Liver (tissue), 7 donors: ENCODE measurements at regions not wholly inside any gene's neighbourhood (a gene's known extent, or its start where the extent isn't known, plus 50 kb on each side); places are given as distances from the start of the nearest gene placed in this dataset.

Source experiments
- DNase-seq: peaks from one replicate; pipeline ENCODE4 v3.0.0-alpha.2; 2017; ENCODE audit warnings: low spot score
- H3K27ac ChIP-seq, 2 donors: one replicate each; pipeline ENCODE4 v1.7.0; 2013; ENCODE audit warnings: inconsistent platforms in 2 of 2, low read length in 2 of 2, control low read depth in 1 of 2, low read depth in 1 of 2, mild to moderate bottlenecking in 1 of 2
- H3K27me3 ChIP-seq, 4 donors: one replicate each; pipeline versions ENCODE4 v1.6.1 to v1.7.0; 2013; ENCODE audit warnings: low read length in 3 of 4, inconsistent platforms in 1 of 4, mild to moderate bottlenecking in 1 of 4, moderate library complexity in 1 of 4; ENCODE audit not compliant: control insufficient read depth in 4 of 4, insufficient read depth in 4 of 4
- H3K36me3 ChIP-seq, 4 donors: one replicate each; pipeline versions ENCODE4 v1.6.1 to v1.7.0; 2013; ENCODE audit warnings: low read length in 3 of 4, mild to moderate bottlenecking in 3 of 4, low read depth in 1 of 4, moderate library complexity in 1 of 4; ENCODE audit not compliant: control insufficient read depth in 4 of 4, insufficient read depth in 3 of 4
- H3K4me1 ChIP-seq, 4 donors: one replicate each; pipeline versions ENCODE4 v1.6.1 to v1.7.0; 2013; ENCODE audit warnings: low read length in 3 of 4, mild to moderate bottlenecking in 3 of 4, moderate library complexity in 1 of 4; ENCODE audit not compliant: control insufficient read depth in 4 of 4, insufficient read depth in 4 of 4
- H3K4me3 ChIP-seq, 3 donors: one replicate each; pipeline versions ENCODE4 v1.6.1 to v1.7.0; 2013; ENCODE audit warnings: low read length in 3 of 3, control low read depth in 1 of 3, low read depth in 1 of 3, mild to moderate bottlenecking in 1 of 3
- H3K9ac ChIP-seq, 2 donors: one replicate each; pipeline ENCODE4 v1.7.0; 2013; ENCODE audit warnings: low read length in 2 of 2, mild to moderate bottlenecking in 2 of 2, moderate library complexity in 2 of 2, control low read depth in 1 of 2, low read depth in 1 of 2
- H3K9me3 ChIP-seq, 4 donors: one replicate each; pipeline versions ENCODE4 v1.6.1 to v1.7.0; 2013; ENCODE audit warnings: low read length in 3 of 4; ENCODE audit not compliant: control insufficient read depth in 4 of 4
- FOXA2 ChIP-seq: IDR thresholded peaks from 2 replicates; pipeline ENCODE4 v1.6.1; 2016; ENCODE audit warnings: antibody characterized with exemption
- GABPA ChIP-seq, 2 donors: IDR thresholded peaks in 1 of 2; conservative IDR thresholded peaks in 1 of 2; 2 replicates each; pipeline ENCODE4 v1.6.1; 2016; ENCODE audit warnings: antibody characterized with exemption in 2 of 2, mild to moderate bottlenecking in 1 of 2, moderate library complexity in 1 of 2
- HNF4G ChIP-seq: IDR thresholded peaks from 2 replicates; pipeline ENCODE4 v1.6.1; 2016; ENCODE audit warnings: antibody characterized with exemption
- JUND ChIP-seq, 2 donors: IDR thresholded peaks; 2 replicates each; pipeline ENCODE4 v1.6.1; 2016; ENCODE audit warnings: antibody characterized with exemption in 2 of 2
- NR2F2 ChIP-seq: IDR thresholded peaks from 2 replicates; pipeline ENCODE4 v1.6.1; 2016; ENCODE audit warnings: antibody characterized with exemption
- RXRA ChIP-seq, 2 donors: IDR thresholded peaks; 2 replicates each; pipeline ENCODE4 v1.6.1; 2017 to 2018; ENCODE audit warnings: antibody characterized with exemption in 2 of 2, mild to moderate bottlenecking in 1 of 2
- SP1 ChIP-seq: IDR thresholded peaks from 2 replicates; pipeline ENCODE4 v1.6.1; 2018; ENCODE audit warnings: antibody characterized with exemption, mild to moderate bottlenecking
- YY1 ChIP-seq: IDR thresholded peaks from 2 replicates; pipeline ENCODE4 v1.6.1; 2016; ENCODE audit warnings: antibody characterized with exemption, mild to moderate bottlenecking
- WGBS: extraction: QIAGEN DNeasy Blood & Tissue Kit; methylation state at CpG from one replicate; pipeline ENCODE4 v1.1.7; 2013; 5-methylcytosine and 5-hydroxymethylcytosine counted together
- TF ChIP-seq, protein P1 (sequence below): IDR thresholded peaks from 2 replicates; pipeline ENCODE4 v1.6.1; 2016; ENCODE audit warnings: antibody characterized with exemption
- TF ChIP-seq, protein P2 (sequence below): IDR thresholded peaks from 2 replicates; pipeline ENCODE4 v1.6.1; 2016; ENCODE audit warnings: antibody characterized with exemption, mild to moderate bottlenecking
- TF ChIP-seq, protein P3 (sequence below): IDR thresholded peaks from 2 replicates; pipeline ENCODE4 v1.6.1; 2016; ENCODE audit warnings: antibody characterized with exemption
- donor health status: healthy.
- donor health status: healthy.
- donor health status: healthy.
- donor health status: healthy.

GRCh38 chr21:14050121-14050520 lies 160.6 kb downstream of the LIPI start:
- Histone ChIP-seq H3K4me1 (no peaks in the 10 kb centered on the region), H3K9ac (no peak overlapping the region), H3K27me3 (no peaks in the 10 kb centered on the region), H3K4me3 (no peak overlapping the region), H3K9me3 (no peaks in the 10 kb centered on the region), H3K27ac (no peak overlapping the region), H3K36me3 (no peaks in the 10 kb centered on the region)
- TF ChIP-seq YY1 (no peak), RXRA (IDR thresholded peaks at IDR 0.05) (no peak), FOXA2 (no peak), JUND (IDR thresholded peaks at IDR 0.05) (no peak)
- TF ChIP-seq, protein P1, sequence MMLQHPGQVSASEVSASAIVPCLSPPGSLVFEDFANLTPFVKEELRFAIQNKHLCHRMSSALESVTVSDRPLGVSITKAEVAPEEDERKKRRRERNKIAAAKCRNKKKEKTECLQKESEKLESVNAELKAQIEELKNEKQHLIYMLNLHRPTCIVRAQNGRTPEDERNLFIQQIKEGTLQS, result no peak
- TF ChIP-seq, protein P2, sequence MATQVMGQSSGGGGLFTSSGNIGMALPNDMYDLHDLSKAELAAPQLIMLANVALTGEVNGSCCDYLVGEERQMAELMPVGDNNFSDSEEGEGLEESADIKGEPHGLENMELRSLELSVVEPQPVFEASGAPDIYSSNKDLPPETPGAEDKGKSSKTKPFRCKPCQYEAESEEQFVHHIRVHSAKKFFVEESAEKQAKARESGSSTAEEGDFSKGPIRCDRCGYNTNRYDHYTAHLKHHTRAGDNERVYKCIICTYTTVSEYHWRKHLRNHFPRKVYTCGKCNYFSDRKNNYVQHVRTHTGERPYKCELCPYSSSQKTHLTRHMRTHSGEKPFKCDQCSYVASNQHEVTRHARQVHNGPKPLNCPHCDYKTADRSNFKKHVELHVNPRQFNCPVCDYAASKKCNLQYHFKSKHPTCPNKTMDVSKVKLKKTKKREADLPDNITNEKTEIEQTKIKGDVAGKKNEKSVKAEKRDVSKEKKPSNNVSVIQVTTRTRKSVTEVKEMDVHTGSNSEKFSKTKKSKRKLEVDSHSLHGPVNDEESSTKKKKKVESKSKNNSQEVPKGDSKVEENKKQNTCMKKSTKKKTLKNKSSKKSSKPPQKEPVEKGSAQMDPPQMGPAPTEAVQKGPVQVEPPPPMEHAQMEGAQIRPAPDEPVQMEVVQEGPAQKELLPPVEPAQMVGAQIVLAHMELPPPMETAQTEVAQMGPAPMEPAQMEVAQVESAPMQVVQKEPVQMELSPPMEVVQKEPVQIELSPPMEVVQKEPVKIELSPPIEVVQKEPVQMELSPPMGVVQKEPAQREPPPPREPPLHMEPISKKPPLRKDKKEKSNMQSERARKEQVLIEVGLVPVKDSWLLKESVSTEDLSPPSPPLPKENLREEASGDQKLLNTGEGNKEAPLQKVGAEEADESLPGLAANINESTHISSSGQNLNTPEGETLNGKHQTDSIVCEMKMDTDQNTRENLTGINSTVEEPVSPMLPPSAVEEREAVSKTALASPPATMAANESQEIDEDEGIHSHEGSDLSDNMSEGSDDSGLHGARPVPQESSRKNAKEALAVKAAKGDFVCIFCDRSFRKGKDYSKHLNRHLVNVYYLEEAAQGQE, result no peak
- WGBS, result 71% methylated on average over 1 of the region's 1 CpG
- no peak for DNase-seq

DNA sequence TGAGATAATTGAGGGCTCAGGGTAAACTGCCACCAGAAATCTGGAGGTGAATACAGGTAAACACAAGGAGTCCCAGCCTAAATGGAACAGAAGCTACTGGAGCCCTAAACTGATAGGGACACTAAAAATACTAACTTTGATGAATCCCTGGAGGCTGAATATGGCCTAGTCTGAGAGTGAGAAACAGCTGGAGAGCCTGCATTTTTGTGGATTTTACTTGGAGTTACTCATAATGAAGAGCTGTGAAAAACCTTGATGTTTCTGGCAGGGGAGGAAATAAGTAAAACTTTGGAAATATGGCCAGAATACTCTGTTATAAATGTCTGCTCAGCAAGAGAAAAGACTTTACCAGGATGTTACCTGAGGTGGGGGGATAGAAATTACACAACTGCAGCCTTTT lies 164.4 kb downstream of the LIPI start:
- DNase-seq, result no peak
- Histone ChIP-seq H3K27ac (no peak overlapping the region), H3K9me3 (no peaks in the 10 kb centered on the region), H3K36me3 (no peaks in the 10 kb centered on the region), H3K4me1 (no peaks in the 10 kb centered on the region), H3K9ac (no peak overlapping the region), H3K27me3 (no peaks in the 10 kb centered on the region), H3K4me3 (no peak overlapping the region)
- TF ChIP-seq SP1 (no peak), YY1 (no peak), NR2F2 (no peak), HNF4G (no peak), GABPA (IDR thresholded peaks at IDR 0.05 in 1 of 2, conservative IDR thresholded peaks at IDR 0.05 in 1 of 2) (no peak)
- TF ChIP-seq, protein P3, sequence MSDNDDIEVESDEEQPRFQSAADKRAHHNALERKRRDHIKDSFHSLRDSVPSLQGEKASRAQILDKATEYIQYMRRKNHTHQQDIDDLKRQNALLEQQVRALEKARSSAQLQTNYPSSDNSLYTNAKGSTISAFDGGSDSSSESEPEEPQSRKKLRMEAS, result no peak
- TF ChIP-seq, protein P1, result no peak
- TF ChIP-seq, protein P2, result no peak
